Endothelial cell of umbilical vein (primary cell): ENCODE measurements at regions not wholly inside any gene's neighbourhood (a gene's known extent, or its start where the extent isn't known, plus 50 kb on each side); places are given as distances from the start of the nearest gene placed in this dataset.

Source experiments
- BruUV-seq: library from RNA; stranded (reverse); fragments of 400-500 nt; replicated peaks from 2 replicates; lab custom pipeline; 2021; lab: Mats Ljungman, UMichigan
- CTCF ChIA-PET: fragments of 300-600, 350-600 bp; sonication (Branson Sonifier 250); formaldehyde crosslinking; loops from one replicate; lab custom pipeline; 2021; ENCODE audit warnings: antibody characterized with exemption, inconsistent platforms; lab: Charles Lee
- POLR2A ChIA-PET: fragments of 300-600, 350-600 bp; sonication (Branson Sonifier 250); formaldehyde crosslinking; loops from one replicate; lab custom pipeline; 2021; ENCODE audit warnings: antibody characterized with exemption, inconsistent platforms; lab: Charles Lee
- DNase-seq: peaks from one replicate; pipeline ENCODE4 v3.0.0-alpha.2; 2011; ENCODE audit warnings: low read depth, low spot score
- FAIRE-seq: peaks from 2 replicates; lab custom pipeline; 2011; peaks lifted over from hg19 to GRCh38; lab: Jason Lieb, UNC
- H2AFZ ChIP-seq: 2 replicates; pipeline ENCODE4 v1.6.0; 2012; ENCODE audit warnings: low read depth, low read length, control low read depth, inconsistent platforms
- H3K27ac ChIP-seq: 2 replicates; pipeline ENCODE4 v1.5.1; 2011; ENCODE audit warnings: low read depth, mild to moderate bottlenecking, control low read depth, low read length, moderate library complexity; ENCODE audit not compliant: insufficient read depth
- H3K27me3 ChIP-seq, 2 experiments: 2 replicates each; pipeline versions ENCODE4 v1.6.0 to v1.6.1; 2011; ENCODE audit warnings: low read length in 2 of 2, mixed read lengths in 1 of 2; ENCODE audit not compliant: control insufficient read depth in 2 of 2, insufficient read depth in 2 of 2
- H3K36me3 ChIP-seq, 2 experiments: 2 replicates in 1 of 2; 3 replicates in 1 of 2; pipeline ENCODE4 v1.5.1; 2011; ENCODE audit warnings: low read length in 2 of 2, mild to moderate bottlenecking in 1 of 2, moderate library complexity in 1 of 2; ENCODE audit not compliant: control insufficient read depth in 2 of 2, insufficient read depth in 2 of 2; ENCODE audit errors: extremely low read depth in 1 of 2
- H3K4me1 ChIP-seq: 3 replicates; pipeline ENCODE4 v1.5.1; 2011; ENCODE audit warnings: mild to moderate bottlenecking, low read length; ENCODE audit not compliant: control insufficient read depth, insufficient read depth; ENCODE audit errors: extremely low read depth
- H3K4me2 ChIP-seq: 2 replicates; pipeline ENCODE4 v1.6.1; 2011; ENCODE audit warnings: low read length, control low read depth, mixed read lengths; ENCODE audit not compliant: insufficient read depth
- H3K4me3 ChIP-seq, 3 experiments: fragments of 200-600 bp in 1 of 3; sonication (generic), shearing (Covaris generic) in 1 of 3; replicated peaks in 1 of 3; 2 replicates each; pipeline ENCODE4 v1.5.1; 2011 to 2016; ENCODE audit warnings: control low read depth in 3 of 3, low read length in 3 of 3, mild to moderate bottlenecking in 2 of 3, inconsistent platforms in 1 of 3, low read depth in 1 of 3, moderate library complexity in 1 of 3; ENCODE audit not compliant: insufficient read depth in 1 of 3
- H3K79me2 ChIP-seq: 2 replicates; pipeline ENCODE4 v1.6.0; 2012; ENCODE audit warnings: low read length, inconsistent platforms; ENCODE audit not compliant: control insufficient read depth, insufficient read depth
- H3K9ac ChIP-seq: replicated peaks from 2 replicates; pipeline ENCODE3; 2011; ENCODE audit warnings: low read length, control low read depth; ENCODE audit not compliant: insufficient read depth; ENCODE audit errors: extremely low read depth
- H3K9me1 ChIP-seq: replicated peaks from 3 replicates; pipeline ENCODE4 v1.6.0; 2011; ENCODE audit warnings: mild to moderate bottlenecking, low read length; ENCODE audit not compliant: control insufficient read depth, insufficient read depth; ENCODE audit errors: extremely low read depth
- H3K9me3 ChIP-seq: replicated peaks from 2 replicates; pipeline ENCODE4 v1.5.1; 2012; ENCODE audit warnings: low read length, inconsistent platforms; ENCODE audit not compliant: control insufficient read depth, insufficient read depth
- H4K20me1 ChIP-seq: replicated peaks from 2 replicates; pipeline ENCODE3; 2011; ENCODE audit warnings: mild to moderate bottlenecking, low read length; ENCODE audit not compliant: control insufficient read depth, insufficient read depth; ENCODE audit errors: extremely low read depth
- EZH2 ChIP-seq: IDR thresholded peaks from 2 replicates; pipeline ENCODE4 v1.6.1; 2012; ENCODE audit warnings: borderline replicate concordance, low read depth, mild to moderate bottlenecking, moderate library complexity, low read length, inconsistent platforms; ENCODE audit not compliant: severe bottlenecking
- FOS ChIP-seq: IDR thresholded peaks from 2 replicates; pipeline ENCODE4 v1.6.1; 2011; ENCODE audit warnings: mild to moderate bottlenecking, low read length, moderate library complexity, borderline replicate concordance; ENCODE audit not compliant: insufficient read depth
- GATA2 ChIP-seq: IDR thresholded peaks from 2 replicates; pipeline ENCODE4 v1.7.0; 2011; ENCODE audit warnings: low read depth, mild to moderate bottlenecking, moderate library complexity, mixed read lengths, low read length; ENCODE audit not compliant: insufficient read length, insufficient read depth
- JUN ChIP-seq: IDR thresholded peaks from 2 replicates; pipeline ENCODE4 v1.6.1; 2011; ENCODE audit warnings: borderline replicate concordance, low read depth; ENCODE audit not compliant: insufficient read length, insufficient read depth
- MYC ChIP-seq: IDR thresholded peaks from one replicate; pipeline ENCODE4 v1.6.1; 2011; ENCODE audit warnings: mild to moderate bottlenecking, low read depth, low read length
- POLR2A ChIP-seq: IDR thresholded peaks from 2 replicates; pipeline ENCODE4 v1.6.1; 2012; ENCODE audit warnings: low read depth, mild to moderate bottlenecking, control low read depth, low read length
- POLR2AphosphoS5 ChIP-seq: IDR thresholded peaks from 2 replicates; pipeline ENCODE4 v1.6.1; 2012; ENCODE audit warnings: low read depth, mild to moderate bottlenecking, control low read depth, low read length, moderate library complexity; ENCODE audit not compliant: insufficient read depth
- dilution Hi-C: fragments of 300-500 bp; cut with MboI; formaldehyde crosslinking; loops from one replicate; pipeline ENCODE4 v1.15.0; 2019; ENCODE audit warnings: low sequenced_read_pairs; ENCODE audit not compliant: extremely low pct_ligation_motif_present
- intact Hi-C: fragments of 100-400 bp; cut with micrococcal nuclease; formaldehyde crosslinking; loops from one replicate; pipeline ENCODE4 v1.10.0; 2022
- TF ChIP-seq, protein P1 (sequence below), 2 donors: IDR thresholded peaks; 1 replicate in 1 of 2; 2 replicates in 1 of 2; pipeline ENCODE4 v1.5.1; 2011; ENCODE audit warnings: low read length in 2 of 2, mild to moderate bottlenecking in 2 of 2, moderate library complexity in 2 of 2, control low read depth in 1 of 2, inconsistent platforms in 1 of 2, low read depth in 1 of 2; ENCODE audit not compliant: insufficient read depth in 1 of 2; ENCODE audit errors: extremely low read depth in 1 of 2
- TF ChIP-seq, protein P2 (sequence below): IDR thresholded peaks from 2 replicates; pipeline ENCODE4 v1.6.1; 2011; ENCODE audit not compliant: insufficient read depth, insufficient read length

DNA sequence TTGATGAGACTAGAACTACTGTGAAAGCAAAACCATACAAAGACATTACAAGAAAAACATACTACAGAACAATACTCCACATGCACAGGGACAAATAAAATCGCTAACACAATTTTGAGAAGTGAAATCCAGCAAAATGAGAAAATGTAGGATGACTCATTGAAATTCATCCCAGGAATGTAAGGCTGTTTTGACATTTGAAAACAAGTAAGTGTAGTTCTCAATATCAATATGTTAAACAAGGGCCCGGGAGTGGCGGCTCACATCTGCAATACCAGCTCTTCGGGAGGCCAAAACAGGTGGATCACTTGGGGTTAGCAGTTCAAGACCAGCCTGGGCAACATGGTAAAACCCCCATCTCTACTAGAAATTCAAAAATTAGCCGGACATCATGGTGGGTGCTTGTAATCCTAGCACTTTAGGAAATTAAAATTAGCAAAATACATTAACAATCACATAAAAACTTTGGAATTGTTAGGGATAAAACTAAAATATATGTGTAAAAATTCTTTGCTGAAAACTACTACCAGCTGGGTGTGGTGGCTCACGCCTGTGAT is 113.7 kb upstream of the ADARB2 start:
- dilution Hi-C loops (no loop called here), intact Hi-C loops (no loop called here)
- no peaks in the 10 kb centered on the region for H3K9me1 ChIP-seq
- CTCF ChIA-PET, result no interaction called here
- no peak for TF ChIP-seq JUN
- TF ChIP-seq, protein P1, sequence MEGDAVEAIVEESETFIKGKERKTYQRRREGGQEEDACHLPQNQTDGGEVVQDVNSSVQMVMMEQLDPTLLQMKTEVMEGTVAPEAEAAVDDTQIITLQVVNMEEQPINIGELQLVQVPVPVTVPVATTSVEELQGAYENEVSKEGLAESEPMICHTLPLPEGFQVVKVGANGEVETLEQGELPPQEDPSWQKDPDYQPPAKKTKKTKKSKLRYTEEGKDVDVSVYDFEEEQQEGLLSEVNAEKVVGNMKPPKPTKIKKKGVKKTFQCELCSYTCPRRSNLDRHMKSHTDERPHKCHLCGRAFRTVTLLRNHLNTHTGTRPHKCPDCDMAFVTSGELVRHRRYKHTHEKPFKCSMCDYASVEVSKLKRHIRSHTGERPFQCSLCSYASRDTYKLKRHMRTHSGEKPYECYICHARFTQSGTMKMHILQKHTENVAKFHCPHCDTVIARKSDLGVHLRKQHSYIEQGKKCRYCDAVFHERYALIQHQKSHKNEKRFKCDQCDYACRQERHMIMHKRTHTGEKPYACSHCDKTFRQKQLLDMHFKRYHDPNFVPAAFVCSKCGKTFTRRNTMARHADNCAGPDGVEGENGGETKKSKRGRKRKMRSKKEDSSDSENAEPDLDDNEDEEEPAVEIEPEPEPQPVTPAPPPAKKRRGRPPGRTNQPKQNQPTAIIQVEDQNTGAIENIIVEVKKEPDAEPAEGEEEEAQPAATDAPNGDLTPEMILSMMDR (IDR thresholded peaks at IDR 0.05; ENCODE audit: extremely low read depth in 1 of 2, insufficient read depth in 1 of 2, low read depth in 1 of 2, low read length in 2 of 2), result no peak
- no peak for TF ChIP-seq POLR2A
- TF ChIP-seq, protein P2, sequence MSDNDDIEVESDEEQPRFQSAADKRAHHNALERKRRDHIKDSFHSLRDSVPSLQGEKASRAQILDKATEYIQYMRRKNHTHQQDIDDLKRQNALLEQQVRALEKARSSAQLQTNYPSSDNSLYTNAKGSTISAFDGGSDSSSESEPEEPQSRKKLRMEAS, result no peak
- TF ChIP-seq MYC, result no peak
- TF ChIP-seq GATA2, result no peak
- TF ChIP-seq EZH2, result no peak
- TF ChIP-seq POLR2AphosphoS5, result no peak
- no peak for TF ChIP-seq FOS
- H3K9me3 ChIP-seq, result peaks cover 10% of the 10 kb centered on the region
- H3K4me3 ChIP-seq, result no peak overlapping the region
- H4K20me1 ChIP-seq, result no peaks in the 10 kb centered on the region
- no peaks in the 10 kb centered on the region for H3K27me3 ChIP-seq
- no peaks in the 10 kb centered on the region for H3K4me1 ChIP-seq
- POLR2A ChIA-PET, result no interaction called here
- no peak for DNase-seq
- FAIRE-seq, result no peak
- no peaks in the 10 kb centered on the region for H3K36me3 ChIP-seq
- no peaks in the 10 kb centered on the region for H3K79me2 ChIP-seq
- no peak overlapping the region for H3K4me2 ChIP-seq
- no peak overlapping the region for H3K27ac ChIP-seq
- BruUV-seq, result no TSS peak
- H2AFZ ChIP-seq, result no peak overlapping the region
- H3K9ac ChIP-seq, result no peak overlapping the region
